Transverse colon (tissue), 4 donors: ENCODE measurements at regions not wholly inside any gene's neighbourhood (a gene's known extent, or its start where the extent isn't known, plus 50 kb on each side); places are given as distances from the start of the nearest gene placed in this dataset.

Source experiments
- DNase-seq: peaks from one replicate; pipeline ENCODE4 v3.0.0-alpha.2; 2019
- H3K27ac ChIP-seq, 4 donors: fragments of 200-600 bp; sonication (generic); 2 replicates each; pipeline ENCODE4 v1.5.1; 2016 to 2018; ENCODE audit warnings: inconsistent platforms in 4 of 4
- H3K27me3 ChIP-seq: fragments of 200-600 bp; sonication (generic); 2 replicates; pipeline ENCODE4 v1.5.1; 2017; ENCODE audit warnings: inconsistent platforms
- H3K36me3 ChIP-seq, 4 donors: fragments of 200-600 bp; sonication (generic); 2 replicates each; pipeline ENCODE4 v1.5.1; 2017 to 2019; ENCODE audit warnings: inconsistent platforms in 4 of 4
- H3K4me1 ChIP-seq, 4 donors: fragments of 200-600 bp; sonication (generic); 2 replicates each; pipeline ENCODE4 v1.5.1; 2017 to 2020; ENCODE audit warnings: inconsistent platforms in 4 of 4
- H3K4me3 ChIP-seq, 4 donors: fragments of 200-600 bp; sonication (generic); 1 replicate in 1 of 4; 2 replicates in 3 of 4; pipeline versions ENCODE4 v1.5.1 to v1.6.1; 2017 to 2019; ENCODE audit warnings: inconsistent platforms in 4 of 4
- H3K9me3 ChIP-seq, 2 donors: fragments of 200-600 bp; sonication (generic); 2 replicates each; pipeline ENCODE4 v1.5.1; 2017 to 2019; ENCODE audit warnings: inconsistent platforms in 2 of 2
- CTCF ChIP-seq, 5 experiments: fragments of 200-600 bp in 3 of 5; fragments of 450-650 bp in 2 of 5; sonication (generic) in 3 of 5; IDR thresholded peaks; 1 replicate in 2 of 5; 2 replicates in 3 of 5; pipeline ENCODE4 v1.5.1; 2016 to 2017; ENCODE audit warnings: antibody characterized with exemption in 5 of 5, inconsistent platforms in 3 of 5, mild to moderate bottlenecking in 2 of 5, moderate library complexity in 1 of 5
- EP300 ChIP-seq: sonication (generic); formaldehyde crosslinking; IDR thresholded peaks from one replicate; pipeline ENCODE4 v1.6.1; 2017; ENCODE audit warnings: antibody characterized with exemption, low read depth
- POLR2A ChIP-seq: fragments of 450-650 bp; IDR thresholded peaks from one replicate; pipeline ENCODE4 v1.6.1; 2016; ENCODE audit warnings: antibody characterized with exemption, mild to moderate bottlenecking, moderate library complexity
- POLR2AphosphoS5 ChIP-seq, 3 donors: sonication (generic); formaldehyde crosslinking; IDR thresholded peaks; one replicate each; pipeline ENCODE4 v1.6.1; 2016; ENCODE audit warnings: antibody characterized with exemption in 3 of 3
- WGBS, 2 donors: methylation state at CpG; one replicate each; pipeline ENCODE4 v1.1.5; 2018; ENCODE audit warnings: low coverage in 1 of 2; 5-methylcytosine and 5-hydroxymethylcytosine counted together
- in situ Hi-C, 4 donors: fragments of 200-750 bp; cut with MboI; loops; one replicate each; pipeline versions ENCODE4 v1.15.0 to v1.15.1; 2017; ENCODE audit warnings: low sequenced_read_pairs in 3 of 4, low pct_ligation_motif_present in 1 of 4, low pct_unique_long_range_greater_than_20kb in 1 of 4
- intact Hi-C: fragments of 100-400 bp; cut with DNase I; formaldehyde crosslinking; loops from one replicate; pipeline ENCODE4 v1.15.1; 2023; ENCODE audit warnings: low total_unique reads

- H3K4me3 ChIP-seq = no peak overlapping the region
- WGBS, 2 donors = 85 to 91% methylated on average over 3 to 11 of the region's 11 CpGs
- H3K27ac ChIP-seq = no peak overlapping the region
- TF ChIP-seq POLR2AphosphoS5 (IDR thresholded peaks at IDR 0.05) (no peak), CTCF (IDR thresholded peaks at IDR 0.05) (no peak), POLR2A (no peak), EP300 (no peak)
- in situ Hi-C loops (no loop called here), intact Hi-C loops (no loop called here)
- no peaks in the 10 kb centered on the region for H3K36me3 ChIP-seq
- no peaks in the 10 kb centered on the region for H3K9me3 ChIP-seq
- H3K4me1 ChIP-seq = no peaks in the 10 kb centered on the region
- H3K27me3 ChIP-seq = peaks cover 6% of the 10 kb centered on the region
- DNase-seq = no peak
Measured at GRCh38 chr12:24554612-24555295, 394.1 kb downstream of the BCAT1 start.

- intact Hi-C loops (no loop called here), in situ Hi-C loops (no loop called here)
- no peaks in the 10 kb centered on the region for H3K4me1 ChIP-seq
- DNase-seq = no peak
- no peaks in the 10 kb centered on the region for H3K36me3 ChIP-seq
- TF ChIP-seq CTCF (IDR thresholded peaks at IDR 0.05) = no peak
- TF ChIP-seq POLR2A = no peak
- no peak for TF ChIP-seq POLR2AphosphoS5 (IDR thresholded peaks at IDR 0.05)
- no peak for TF ChIP-seq EP300
- no peaks in the 10 kb centered on the region for H3K9me3 ChIP-seq
- no peaks in the 10 kb centered on the region for H3K27me3 ChIP-seq
- H3K4me3 ChIP-seq = no peak overlapping the region
- 65 to 85% methylated on average over 3 of the region's 3 CpGs for WGBS, 2 donors
- H3K27ac ChIP-seq = no peak overlapping the region
Measured at GRCh38 chr12:24553259-24553658, 395.6 kb downstream of the BCAT1 start.

GRCh38 chr12:24551163-24551786 lies 397.6 kb downstream of the BCAT1 start:
- Histone ChIP-seq H3K27me3 (no peaks in the 10 kb centered on the region), H3K9me3 (no peaks in the 10 kb centered on the region), H3K36me3 (no peaks in the 10 kb centered on the region), H3K27ac (no peak overlapping the region), H3K4me1 (no peaks in the 10 kb centered on the region), H3K4me3 (no peak overlapping the region)
- in situ Hi-C loops (no loop called here), intact Hi-C loops (no loop called here)
- no peak for DNase-seq
- WGBS, 2 donors = 40 to 42% methylated on average over 10 of the region's 10 CpGs
- TF ChIP-seq POLR2A = no peak
- no peak for TF ChIP-seq CTCF (IDR thresholded peaks at IDR 0.05)
- no peak for TF ChIP-seq EP300
- TF ChIP-seq POLR2AphosphoS5 (IDR thresholded peaks at IDR 0.05) = no peak

GRCh38 chr12:24550609-24551008 lies 398.3 kb downstream of the BCAT1 start:
- in situ Hi-C loops = no loop called here
- Histone ChIP-seq H3K36me3 (no peaks in the 10 kb centered on the region), H3K9me3 (no peaks in the 10 kb centered on the region), H3K4me1 (no peaks in the 10 kb centered on the region), H3K27me3 (no peaks in the 10 kb centered on the region), H3K4me3 (no peak overlapping the region), H3K27ac (no peak overlapping the region)
- TF ChIP-seq CTCF (IDR thresholded peaks at IDR 0.05) = no peak
- no peak for TF ChIP-seq POLR2AphosphoS5 (IDR thresholded peaks at IDR 0.05)
- TF ChIP-seq POLR2A = no peak
- TF ChIP-seq EP300 = no peak
- no peak for DNase-seq
- WGBS, 2 donors = 72 to 100% methylated on average over 1 of the region's 1 CpG
- intact Hi-C loops = no loop called here
